HG03060 (cell line): ENCODE measurements at regions not wholly inside any gene's neighbourhood (a gene's known extent, or its start where the extent isn't known, plus 50 kb on each side); places are given as distances from the start of the nearest gene placed in this dataset.
"Not testable (repeated sequence)": the region's sequence is repeated elsewhere in the genome, so short reads cannot be mapped to it uniquely, and the experiment has no call there.

Experiments
- ATAC-seq: cut with Tn5 transposase; IDR thresholded peaks from one replicate; pipeline ENCODE4 v1.9.1; 2021; ENCODE audit warnings: low read depth, moderate number of reproducible peaks; ENCODE audit not compliant: unreplicated experiment

- ATAC-seq, result no peak
These were observed 356.6 kb upstream of the UBE2E2 start for GRCh38 chr3:22846566-22846965.

GRCh38 chr3:22849583-22849982 is 353.5 kb upstream of the UBE2E2 start:
- ATAC-seq, result not testable (repeated sequence)

DNA sequence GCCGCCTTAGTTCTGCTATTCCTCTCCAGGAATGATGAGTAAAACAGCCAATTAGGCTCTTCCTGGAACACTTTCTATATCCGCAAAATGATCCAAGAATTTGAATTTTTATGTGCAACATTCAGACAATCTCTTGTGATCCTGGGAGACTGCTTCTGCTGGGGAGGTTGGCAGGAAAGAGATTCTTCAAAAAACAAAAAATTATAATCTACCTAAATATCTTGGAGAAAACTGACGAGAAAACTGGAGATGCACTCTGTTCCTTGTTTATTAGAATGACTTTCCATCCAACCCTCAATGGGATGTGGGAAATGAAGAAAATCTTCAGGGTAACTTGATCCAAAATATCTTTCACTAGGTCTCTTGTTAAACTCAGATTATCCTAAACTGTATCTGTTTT is 346.3 kb upstream of the UBE2E2 start:
- ATAC-seq, result no peak

DNA sequence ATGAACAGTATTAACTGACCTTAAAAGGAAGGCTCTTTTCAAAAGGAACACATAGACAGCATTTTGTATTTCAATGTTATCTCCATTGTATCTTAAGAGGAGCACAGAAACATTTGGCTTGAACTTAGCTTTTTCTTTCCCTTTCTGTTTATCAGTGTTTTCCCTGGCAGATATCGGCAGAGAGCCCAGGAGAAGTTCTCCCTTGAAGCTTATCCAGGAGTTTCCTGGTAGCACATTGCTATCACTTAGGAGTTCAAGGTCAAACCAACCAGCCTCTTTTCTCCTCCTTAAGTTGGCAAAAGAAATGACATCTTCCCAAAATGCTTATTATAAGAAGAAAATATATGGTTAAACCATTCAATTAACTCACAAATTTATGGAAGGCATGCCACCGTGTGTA is 344.6 kb upstream of the UBE2E2 start:
- ATAC-seq, result no peak

GRCh38 chr3:22859618-22860017 is 343.5 kb upstream of the UBE2E2 start:
- ATAC-seq, result no peak

GRCh38 chr3:22861426-22861825 is 341.7 kb upstream of the UBE2E2 start:
- no peak for ATAC-seq

- no peak for ATAC-seq
These were observed 341.0 kb upstream of the UBE2E2 start for GRCh38 chr3:22862111-22862510.

DNA sequence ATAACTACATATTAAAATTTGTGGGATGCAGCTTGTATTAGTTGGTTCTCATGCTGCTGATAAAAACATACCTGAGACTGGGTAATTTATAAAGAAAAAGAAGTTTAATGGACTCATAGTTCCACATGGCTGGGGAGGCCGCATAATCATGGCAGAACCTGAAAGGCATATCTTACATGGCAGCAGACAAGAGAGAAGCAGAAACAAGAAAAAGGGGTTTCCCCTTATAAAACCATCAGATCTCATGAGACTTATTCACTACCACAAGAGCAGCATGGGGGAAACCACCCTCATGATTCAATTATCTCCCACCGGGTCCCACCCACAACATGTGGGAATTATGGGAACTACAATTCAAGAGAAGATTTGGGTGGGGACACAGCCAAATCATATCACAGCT is 320.3 kb upstream of the UBE2E2 start:
- ATAC-seq, result not testable (repeated sequence)

DNA sequence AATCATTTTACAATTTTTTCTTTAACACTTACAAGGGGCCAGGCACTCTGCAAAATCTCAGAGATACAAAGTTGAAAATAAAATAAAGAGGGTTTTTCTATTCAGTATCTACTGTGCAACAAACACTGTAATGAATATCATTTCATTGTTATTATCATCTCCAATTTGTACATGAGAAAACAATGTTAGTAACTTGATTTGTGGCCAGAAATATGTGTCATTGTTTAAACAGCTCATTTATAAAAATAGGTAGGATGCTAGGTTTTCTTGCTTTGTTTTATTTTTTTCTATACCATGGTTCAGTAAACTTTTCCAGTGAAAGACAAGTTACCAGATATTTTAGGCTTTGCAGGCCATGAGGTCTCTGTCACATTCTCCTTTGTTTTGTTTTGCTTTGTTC is 318.1 kb upstream of the UBE2E2 start:
- ATAC-seq, result no peak

- no peak for ATAC-seq
These were observed 317.4 kb upstream of the UBE2E2 start for GRCh38 chr3:22885574-22886341.

DNA sequence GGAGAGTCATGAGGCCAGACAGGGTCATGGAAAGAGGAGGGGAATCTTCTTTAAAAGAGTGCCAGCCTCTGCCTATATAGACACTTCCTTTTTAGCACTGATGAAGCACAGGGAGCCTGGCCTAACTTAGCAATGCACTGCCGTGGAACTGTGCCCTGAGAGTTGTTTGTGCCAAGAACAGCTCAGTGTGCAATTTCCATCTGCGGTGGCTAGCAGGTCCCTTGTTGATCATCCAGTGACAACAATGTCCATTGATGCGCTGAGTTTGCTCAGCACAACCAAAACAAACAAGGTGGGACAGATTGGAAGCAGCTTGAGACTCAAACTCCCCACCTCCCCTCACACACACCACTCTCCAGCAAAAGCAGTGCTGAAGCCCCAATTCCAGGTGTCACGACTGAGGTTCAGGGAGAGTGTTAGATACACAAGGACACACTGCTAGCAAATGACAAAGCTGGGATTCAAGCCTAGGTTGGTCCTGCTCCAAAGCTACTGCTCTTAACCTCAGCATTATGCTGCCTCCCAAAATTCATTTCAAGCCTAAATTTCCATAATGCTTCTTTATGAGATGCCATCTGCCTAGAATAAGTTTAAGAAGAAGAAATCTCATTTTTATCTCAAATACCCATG is 316.6 kb upstream of the UBE2E2 start:
- ATAC-seq, result no peak

- no peak for ATAC-seq
These were observed 315.3 kb upstream of the UBE2E2 start for GRCh38 chr3:22887664-22888291.

GRCh38 chr3:22893101-22893500 is 310.0 kb upstream of the UBE2E2 start:
- no peak for ATAC-seq

DNA sequence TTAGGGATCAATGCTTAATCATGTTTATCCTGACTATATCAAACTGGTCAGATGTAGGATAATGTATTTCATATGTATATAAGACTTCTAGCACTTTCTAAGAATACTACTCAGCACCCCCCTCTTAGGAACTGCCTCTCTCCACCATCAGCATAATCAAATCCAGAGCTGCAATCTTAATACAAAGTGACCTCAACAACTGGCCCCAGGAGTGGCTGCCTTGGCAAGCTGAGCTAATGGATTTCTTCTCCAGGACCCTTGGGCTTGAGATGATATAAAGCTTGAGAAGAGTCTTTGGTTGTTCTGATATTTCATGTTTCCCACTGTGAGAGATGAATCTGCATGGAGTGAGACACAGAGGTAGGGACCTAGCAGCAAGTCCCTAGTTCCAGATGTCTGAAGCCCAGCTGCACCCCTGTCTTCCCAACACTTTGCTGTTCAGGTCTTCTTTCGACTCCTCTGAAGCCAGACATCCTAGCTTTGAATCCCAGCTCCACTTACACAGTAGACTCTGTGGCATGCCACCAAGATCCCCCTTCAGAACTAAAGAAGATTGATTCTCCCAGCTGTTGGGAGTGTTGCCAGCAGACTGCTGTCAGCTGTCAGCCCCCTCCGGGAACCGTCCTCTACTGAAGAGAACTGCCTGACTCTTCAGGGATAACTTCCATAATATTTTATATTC is 309.3 kb upstream of the UBE2E2 start:
- no peak for ATAC-seq

- no peak for ATAC-seq
These were observed 308.3 kb upstream of the UBE2E2 start for GRCh38 chr3:22894865-22895264.

- no peak for ATAC-seq
These were observed 307.5 kb upstream of the UBE2E2 start for GRCh38 chr3:22895671-22896070.

- ATAC-seq, result no peak
These were observed 304.6 kb upstream of the UBE2E2 start for GRCh38 chr3:22898558-22898957.

- no peak for ATAC-seq
These were observed 303.7 kb upstream of the UBE2E2 start for GRCh38 chr3:22899441-22899840.

DNA sequence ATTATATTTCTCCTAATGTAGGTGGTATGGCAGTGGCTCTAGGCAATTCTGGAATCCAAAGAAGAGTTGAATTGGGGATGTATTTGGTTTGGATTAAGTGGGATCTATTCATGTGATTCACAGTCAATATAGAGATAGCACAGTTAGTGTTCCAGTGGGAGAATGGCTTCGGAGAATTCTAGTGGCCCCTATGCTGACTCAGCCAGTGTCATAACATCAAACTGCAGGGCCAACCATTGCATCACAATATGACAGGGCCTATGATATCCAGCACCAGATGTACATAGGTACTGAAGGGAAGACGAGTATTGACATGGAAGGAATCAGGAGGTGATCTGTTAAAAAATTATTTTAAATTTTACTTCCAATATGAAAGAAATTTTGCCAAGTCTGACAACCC is 302.8 kb upstream of the UBE2E2 start:
- ATAC-seq, result no peak

DNA sequence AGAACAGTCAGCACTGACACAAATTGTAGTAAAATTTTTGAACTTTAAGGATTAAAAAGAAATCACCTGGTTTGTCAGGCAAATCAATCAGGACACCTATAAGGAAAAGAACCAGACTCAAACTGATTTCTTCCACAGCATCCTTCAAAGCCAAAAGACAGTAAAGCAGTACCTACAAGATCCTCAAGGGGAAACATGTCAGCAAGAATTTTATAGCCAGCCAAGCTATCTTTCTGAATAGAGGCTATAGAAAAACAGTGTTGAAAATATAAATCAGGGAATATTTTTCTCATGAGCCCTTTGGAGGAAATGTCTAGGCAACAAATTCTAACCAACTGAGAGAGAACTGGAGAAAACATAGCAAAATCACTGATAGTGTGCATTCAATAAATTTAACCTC is 301.4 kb upstream of the UBE2E2 start:
- ATAC-seq, result no peak

DNA sequence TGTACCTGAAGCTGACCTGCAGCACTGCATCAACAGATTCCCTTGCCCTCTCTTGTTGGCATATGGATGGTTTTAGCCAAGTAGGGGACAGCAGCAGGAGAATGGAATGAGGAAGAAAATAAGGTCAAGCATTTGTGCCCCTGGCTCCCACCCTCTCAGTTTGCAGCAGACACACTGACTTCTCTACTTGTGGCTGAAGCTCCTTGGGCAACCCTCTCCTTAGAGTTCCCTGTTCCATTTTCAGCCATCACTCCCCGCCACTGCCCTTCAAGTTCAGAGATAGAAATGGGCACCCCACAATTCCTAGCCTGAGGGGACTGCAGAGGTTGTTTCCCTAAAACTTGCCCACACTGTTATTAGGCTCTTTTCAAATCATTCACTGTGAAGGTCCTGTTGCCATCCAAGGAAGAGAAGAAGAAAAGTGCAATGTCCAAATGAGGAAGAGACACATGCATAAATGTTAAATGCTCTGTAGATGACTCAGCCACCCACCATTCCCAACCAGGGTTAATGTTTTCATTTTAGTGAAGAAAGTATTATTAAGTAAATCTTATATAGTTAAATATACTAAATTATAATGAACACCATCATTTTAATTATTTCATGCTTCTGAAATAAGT is 295.9 kb upstream of the UBE2E2 start:
- no peak for ATAC-seq
